MM.1S (cell line): ENCODE measurements at regions not wholly inside any gene's neighbourhood (a gene's known extent, or its start where the extent isn't known, plus 50 kb on each side); places are given as distances from the start of the nearest gene placed in this dataset.
A peak's percentile ranks its signal among the peaks of the same experiment; 100 is the strongest.

Source experiments
- DNase-seq: peaks from one replicate; pipeline ENCODE4 v3.0.0-alpha.2; 2015
- H2AFZ ChIP-seq: fragments of 300-600 bp; sonication (generic); 2 replicates; pipeline ENCODE4 v1.6.0; 2016; ENCODE audit warnings: antibody characterized with exemption, low read length
- H3F3A ChIP-seq: fragments of 300-600 bp; sonication (generic); 2 replicates; pipeline ENCODE4 v1.6.1; 2016; ENCODE audit warnings: mild to moderate bottlenecking, antibody characterized with exemption, low read length, moderate library complexity, mixed read lengths; ENCODE audit not compliant: insufficient read depth
- H3K27ac ChIP-seq: fragments of 300-600 bp; sonication (generic); 2 replicates; pipeline ENCODE4 v1.5.1; 2016; ENCODE audit warnings: mild to moderate bottlenecking, low read length
- H3K27me3 ChIP-seq: fragments of 300-600 bp; sonication (generic); replicated peaks from 2 replicates; pipeline ENCODE4 v1.6.0; 2016; ENCODE audit warnings: low read length; ENCODE audit not compliant: insufficient read depth
- H3K36me3 ChIP-seq: fragments of 300-600 bp; sonication (generic); replicated peaks from 2 replicates; pipeline ENCODE4 v1.6.1; 2016; ENCODE audit warnings: mild to moderate bottlenecking, low read length, mixed read lengths; ENCODE audit not compliant: insufficient read depth
- H3K4me1 ChIP-seq: fragments of 300-600 bp; sonication (generic); 2 replicates; pipeline ENCODE4 v1.6.1; 2016; ENCODE audit warnings: low read length, mixed read lengths
- H3K4me2 ChIP-seq: fragments of 300-600 bp; sonication (generic); 2 replicates; pipeline ENCODE4 v1.6.0; 2016; ENCODE audit warnings: low read depth, low read length
- H3K4me3 ChIP-seq: fragments of 300-600 bp; sonication (generic); 2 replicates; pipeline ENCODE4 v1.5.1; 2016; ENCODE audit warnings: low read length, mixed read lengths
- H3K79me2 ChIP-seq: fragments of 300-600 bp; sonication (generic); 2 replicates; pipeline ENCODE4 v1.6.1; 2016; ENCODE audit warnings: mixed run types, low read length, mixed read lengths
- H3K9ac ChIP-seq: fragments of 300-600 bp; sonication (generic); 2 replicates; pipeline ENCODE4 v1.6.1; 2016; ENCODE audit warnings: low read length, mixed read lengths
- H3K9me2 ChIP-seq: fragments of 300-600 bp; sonication (generic); replicated peaks from 2 replicates; pipeline ENCODE4 v1.6.1; 2016; ENCODE audit warnings: mild to moderate bottlenecking, low read length, mixed read lengths; ENCODE audit not compliant: insufficient read depth
- H3K9me3 ChIP-seq: fragments of 300-600 bp; sonication (generic); replicated peaks from 2 replicates; pipeline ENCODE4 v1.6.1; 2016; ENCODE audit warnings: mild to moderate bottlenecking, low read length, mixed read lengths; ENCODE audit not compliant: insufficient read depth
- H4K20me1 ChIP-seq: fragments of 300-600 bp; sonication (generic); 2 replicates; pipeline ENCODE4 v1.6.1; 2016; ENCODE audit warnings: mild to moderate bottlenecking, low read length, moderate library complexity, mixed read lengths; ENCODE audit not compliant: insufficient read depth
- EZH2 ChIP-seq: fragments of 300-600 bp; sonication (generic); optimal IDR thresholded peaks from 2 replicates; pipeline ENCODE3; 2017; ENCODE audit warnings: low read depth, mild to moderate bottlenecking, antibody characterized with exemption, low read length, mixed read lengths
- EZH2phosphoT487 ChIP-seq: fragments of 300-600 bp; sonication (generic); IDR thresholded peaks from 2 replicates; pipeline ENCODE4 v1.6.1; 2018; ENCODE audit warnings: antibody characterized with exemption, low read length
- TF ChIP-seq, protein P1 (sequence below): fragments of 300-600 bp; sonication (generic); IDR thresholded peaks from 2 replicates; pipeline ENCODE4 v1.5.1; 2016; ENCODE audit warnings: antibody characterized with exemption, low read length, mixed read lengths

DNA sequence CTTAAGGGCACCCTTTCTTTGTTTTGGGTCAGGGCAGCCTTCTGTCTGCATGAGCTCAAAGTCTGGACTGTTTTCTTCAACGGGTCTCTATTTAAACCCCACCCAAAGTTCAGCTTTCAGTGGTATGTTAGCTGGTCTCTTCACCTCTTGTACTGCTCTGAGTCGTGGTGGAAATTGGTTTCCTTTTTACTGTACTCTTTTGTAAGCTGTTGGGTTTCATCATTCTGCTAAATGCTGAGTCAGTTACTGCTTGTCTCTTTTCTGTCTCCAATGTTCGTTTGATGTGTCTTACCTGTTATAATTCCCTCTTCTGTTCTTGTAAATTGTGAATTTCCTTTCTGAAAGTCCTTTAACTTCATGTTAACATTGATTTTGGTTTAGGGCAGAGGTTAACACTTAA lies 64.1 kb upstream of the MALRD1 start:
- H3K27me3 ChIP-seq: no peaks in the 10 kb centered on the region
- H3K4me3 ChIP-seq: peak overlapping the region; percentile 37
- no peaks in the 10 kb centered on the region for H3K9me2 ChIP-seq
- no peaks in the 10 kb centered on the region for H3K36me3 ChIP-seq
- peaks cover 9% of the 10 kb centered on the region for H3F3A ChIP-seq
- H4K20me1 ChIP-seq: no peaks in the 10 kb centered on the region
- H3K4me2 ChIP-seq: peak overlapping the region; percentile 77
- H3K27ac ChIP-seq: peak overlapping the region; percentile 69
- H3K4me1 ChIP-seq: peaks cover 8% of the 10 kb centered on the region
- TF ChIP-seq EZH2phosphoT487: no peak
- TF ChIP-seq EZH2: no peak
- TF ChIP-seq, protein P1, sequence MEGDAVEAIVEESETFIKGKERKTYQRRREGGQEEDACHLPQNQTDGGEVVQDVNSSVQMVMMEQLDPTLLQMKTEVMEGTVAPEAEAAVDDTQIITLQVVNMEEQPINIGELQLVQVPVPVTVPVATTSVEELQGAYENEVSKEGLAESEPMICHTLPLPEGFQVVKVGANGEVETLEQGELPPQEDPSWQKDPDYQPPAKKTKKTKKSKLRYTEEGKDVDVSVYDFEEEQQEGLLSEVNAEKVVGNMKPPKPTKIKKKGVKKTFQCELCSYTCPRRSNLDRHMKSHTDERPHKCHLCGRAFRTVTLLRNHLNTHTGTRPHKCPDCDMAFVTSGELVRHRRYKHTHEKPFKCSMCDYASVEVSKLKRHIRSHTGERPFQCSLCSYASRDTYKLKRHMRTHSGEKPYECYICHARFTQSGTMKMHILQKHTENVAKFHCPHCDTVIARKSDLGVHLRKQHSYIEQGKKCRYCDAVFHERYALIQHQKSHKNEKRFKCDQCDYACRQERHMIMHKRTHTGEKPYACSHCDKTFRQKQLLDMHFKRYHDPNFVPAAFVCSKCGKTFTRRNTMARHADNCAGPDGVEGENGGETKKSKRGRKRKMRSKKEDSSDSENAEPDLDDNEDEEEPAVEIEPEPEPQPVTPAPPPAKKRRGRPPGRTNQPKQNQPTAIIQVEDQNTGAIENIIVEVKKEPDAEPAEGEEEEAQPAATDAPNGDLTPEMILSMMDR: no peak
- peak overlapping the region; percentile 48; the same call in 1 of the 2 replicates for H3K9ac ChIP-seq
- H2AFZ ChIP-seq: peak overlapping the region; percentile 60
- DNase-seq: peak; percentile 88
- H3K79me2 ChIP-seq: no peaks in the 10 kb centered on the region
- H3K9me3 ChIP-seq: no peaks in the 10 kb centered on the region

DNA sequence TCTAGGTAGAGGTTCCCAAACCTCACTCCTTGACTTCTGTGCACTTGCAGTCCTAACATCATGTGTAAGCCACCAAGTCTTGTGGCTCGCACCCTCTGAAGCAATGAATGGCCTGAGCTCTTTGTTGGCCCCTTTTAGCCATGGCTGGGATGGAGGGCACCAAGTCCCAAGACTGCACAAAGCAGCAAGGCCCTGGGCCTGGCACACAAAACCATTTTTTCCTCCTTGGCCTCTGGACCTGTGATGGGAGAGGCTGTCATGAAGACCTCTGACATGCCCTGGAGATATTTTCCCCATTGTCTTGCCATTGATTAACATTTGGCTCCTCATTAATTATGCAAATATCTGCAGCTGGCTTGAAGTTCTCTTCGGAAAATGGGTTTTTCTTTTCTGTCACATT lies 60.3 kb upstream of the MALRD1 start:
- H3K27me3 ChIP-seq: no peaks in the 10 kb centered on the region
- H3K36me3 ChIP-seq: no peaks in the 10 kb centered on the region
- no peak for TF ChIP-seq EZH2
- TF ChIP-seq, protein P1: no peak
- TF ChIP-seq EZH2phosphoT487: no peak
- H3K9me2 ChIP-seq: no peaks in the 10 kb centered on the region
- no peak for DNase-seq
- no peak overlapping the region for H3K4me3 ChIP-seq
- H3K79me2 ChIP-seq: no peaks in the 10 kb centered on the region
- H3K9me3 ChIP-seq: no peaks in the 10 kb centered on the region
- no peak overlapping the region for H2AFZ ChIP-seq
- H3K9ac ChIP-seq: no peak overlapping the region
- no peaks in the 10 kb centered on the region for H4K20me1 ChIP-seq
- no peak overlapping the region for H3K27ac ChIP-seq
- H3F3A ChIP-seq: peaks cover 9% of the 10 kb centered on the region
- H3K4me1 ChIP-seq: peaks cover 8% of the 10 kb centered on the region
- no peak overlapping the region for H3K4me2 ChIP-seq
